ENCODE measurements at regions not wholly inside any gene's neighbourhood (a gene's known extent, or its start where the extent isn't known, plus 50 kb on each side); places are given as distances from the start of the nearest gene placed in this dataset.

DNA sequence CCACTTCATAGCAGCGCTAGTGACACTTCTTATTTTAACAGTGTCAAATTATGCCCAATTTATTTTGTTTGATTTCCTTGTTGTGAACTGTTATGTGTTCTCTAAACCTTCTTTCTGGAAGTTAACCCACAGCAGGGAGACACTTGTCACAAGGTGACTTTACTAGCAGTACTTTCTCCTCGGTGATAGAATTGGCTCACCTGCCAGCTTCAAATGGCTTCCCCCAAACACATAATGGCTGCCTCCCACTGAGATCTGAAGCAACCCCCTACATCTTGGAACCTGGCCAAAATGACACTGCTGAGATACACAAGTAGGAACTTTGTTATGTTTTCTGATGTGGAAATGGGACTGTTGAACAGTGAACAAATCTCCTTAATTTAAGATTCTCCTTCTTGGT, 238.8 kb upstream of the DPH6 start:
- FAIRE-seq (no peak), DNase-seq (ENCODE audit: low read depth) (no peak)

GRCh38 chr15:35810007-35810406, 264.0 kb upstream of the DPH6 start:
- Histone ChIP-seq H3K27ac (ENCODE audit: low read depth, low read length) (no peak overlapping the region), H3K36me3 (ENCODE audit: insufficient read depth, low read length) (no peaks in the 10 kb centered on the region), H3K4me3 (ENCODE audit: insufficient read depth, low read depth, low read length) (no peak overlapping the region), H3K27me3 (ENCODE audit: insufficient read depth, low read length) (no peaks in the 10 kb centered on the region), H2AFZ (ENCODE audit: low read depth, low read length) (no peak overlapping the region), H3K9me3 (ENCODE audit: insufficient read depth, low read depth, low read length) (no peaks in the 10 kb centered on the region), H3K9ac (ENCODE audit: low read length) (no peak overlapping the region), H3K4me1 (ENCODE audit: insufficient read depth, low read length) (no peaks in the 10 kb centered on the region), H3K79me2 (ENCODE audit: insufficient read depth, low read length) (no peaks in the 10 kb centered on the region), H4K20me1 (ENCODE audit: insufficient read depth, low read length) (no peaks in the 10 kb centered on the region), H3K4me2 (ENCODE audit: low read length) (no peak overlapping the region)
- DNase-seq (ENCODE audit: low read depth) (no peak), FAIRE-seq (no peak)
- H3K27me3 Mint-ChIP-seq (ENCODE audit: low read depth, unreplicated experiment) = no peaks in the 10 kb centered on the region
- no peak overlapping the region for H3K27ac Mint-ChIP-seq (ENCODE audit: unreplicated experiment)
- H3K36me3 Mint-ChIP-seq (ENCODE audit: low read depth, unreplicated experiment) = no peaks in the 10 kb centered on the region
- H3K4me3 Mint-ChIP-seq (ENCODE audit: unreplicated experiment) = no peak overlapping the region
- peaks cover 4% of the 10 kb centered on the region for H3K4me1 Mint-ChIP-seq (ENCODE audit: low read depth, unreplicated experiment)
- no peak for TF ChIP-seq CTCF (IDR thresholded peaks at IDR 0.05; ENCODE audit: insufficient read depth, low read depth, low read length)
- no peaks in the 10 kb centered on the region for H3K9me3 Mint-ChIP-seq (ENCODE audit: unreplicated experiment)

More for the DNA sequence above, 238.8 kb upstream of the DPH6 start:
- Histone ChIP-seq H3K4me1 (ENCODE audit: insufficient read depth, low read length) (no peaks in the 10 kb centered on the region), H3K27ac (ENCODE audit: low read depth, low read length) (no peak overlapping the region), H3K36me3 (ENCODE audit: insufficient read depth, low read length) (no peaks in the 10 kb centered on the region), H4K20me1 (ENCODE audit: insufficient read depth, low read length) (no peaks in the 10 kb centered on the region), H3K9me3 (ENCODE audit: insufficient read depth, low read depth, low read length) (no peaks in the 10 kb centered on the region), H3K9ac (ENCODE audit: low read length) (no peak overlapping the region), H3K4me2 (ENCODE audit: low read length) (no peak overlapping the region), H3K4me3 (ENCODE audit: insufficient read depth, low read depth, low read length) (no peak overlapping the region), H3K79me2 (ENCODE audit: insufficient read depth, low read length) (no peaks in the 10 kb centered on the region), H3K27me3 (ENCODE audit: insufficient read depth, low read length) (no peaks in the 10 kb centered on the region), H2AFZ (ENCODE audit: low read depth, low read length) (no peak overlapping the region)
- no peaks in the 10 kb centered on the region for H3K36me3 Mint-ChIP-seq (ENCODE audit: low read depth, unreplicated experiment)
- H3K4me3 Mint-ChIP-seq (ENCODE audit: unreplicated experiment) = no peak overlapping the region
- TF ChIP-seq EZH2 (IDR thresholded peaks at IDR 0.05; ENCODE audit: insufficient read depth, low read length) = no peak
- no peak for TF ChIP-seq CTCF (IDR thresholded peaks at IDR 0.05; ENCODE audit: insufficient read depth, low read depth, low read length)
- H3K27ac Mint-ChIP-seq (ENCODE audit: unreplicated experiment) = no peak overlapping the region
- no peaks in the 10 kb centered on the region for H3K4me1 Mint-ChIP-seq (ENCODE audit: low read depth, unreplicated experiment)
- no peaks in the 10 kb centered on the region for H3K27me3 Mint-ChIP-seq (ENCODE audit: low read depth, unreplicated experiment)
- no peaks in the 10 kb centered on the region for H3K9me3 Mint-ChIP-seq (ENCODE audit: unreplicated experiment)

DNA sequence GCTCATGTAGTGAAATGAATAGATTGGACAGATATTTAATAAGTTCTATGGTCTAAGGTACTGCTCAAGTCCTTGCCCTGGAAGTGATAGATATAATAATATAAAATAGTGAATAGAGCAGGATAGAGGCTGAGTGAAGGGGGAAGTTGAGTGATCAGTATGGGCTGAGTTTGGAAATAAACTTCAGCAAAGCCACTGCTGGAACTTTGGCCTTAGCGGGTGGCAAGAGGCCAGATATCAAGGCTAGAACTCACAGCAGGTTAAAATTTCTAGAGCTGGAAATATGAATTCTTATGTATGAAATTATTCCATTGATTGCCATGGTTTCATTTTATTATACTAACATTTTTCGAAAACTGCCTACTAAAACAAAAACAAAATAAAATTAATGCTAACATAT, 267.6 kb upstream of the DPH6 start:
- TF ChIP-seq CTCF (IDR thresholded peaks at IDR 0.05; ENCODE audit: insufficient read depth, low read depth, low read length) (no peak), EZH2 (IDR thresholded peaks at IDR 0.05; ENCODE audit: insufficient read depth, low read length) (no peak)
- no peak overlapping the region for H3K27ac ChIP-seq (ENCODE audit: low read depth, low read length)
- no peaks in the 10 kb centered on the region for H3K4me1 ChIP-seq (ENCODE audit: insufficient read depth, low read length)
- no peak overlapping the region for H3K4me3 ChIP-seq (ENCODE audit: insufficient read depth, low read depth, low read length)
- no peaks in the 10 kb centered on the region for H3K9me3 ChIP-seq (ENCODE audit: insufficient read depth, low read depth, low read length)
- no peaks in the 10 kb centered on the region for H3K27me3 ChIP-seq (ENCODE audit: insufficient read depth, low read length)
- no peaks in the 10 kb centered on the region for H3K36me3 ChIP-seq (ENCODE audit: insufficient read depth, low read length)
- no peak overlapping the region for H2AFZ ChIP-seq (ENCODE audit: low read depth, low read length)
- H3K4me3 Mint-ChIP-seq (ENCODE audit: unreplicated experiment) = no peak overlapping the region
- no peaks in the 10 kb centered on the region for H3K79me2 ChIP-seq (ENCODE audit: insufficient read depth, low read length)
- no peak overlapping the region for H3K9ac ChIP-seq (ENCODE audit: low read length)
- H3K4me2 ChIP-seq (ENCODE audit: low read length) = no peak overlapping the region
- no peak overlapping the region for H3K27ac Mint-ChIP-seq (ENCODE audit: unreplicated experiment)
- H4K20me1 ChIP-seq (ENCODE audit: insufficient read depth, low read length) = no peaks in the 10 kb centered on the region
- H3K9me3 Mint-ChIP-seq (ENCODE audit: unreplicated experiment) = no peaks in the 10 kb centered on the region
- H3K27me3 Mint-ChIP-seq (ENCODE audit: low read depth, unreplicated experiment) = no peaks in the 10 kb centered on the region
- no peaks in the 10 kb centered on the region for H3K4me1 Mint-ChIP-seq (ENCODE audit: low read depth, unreplicated experiment)
- no peaks in the 10 kb centered on the region for H3K36me3 Mint-ChIP-seq (ENCODE audit: low read depth, unreplicated experiment)
- DNase-seq (ENCODE audit: low read depth) = no peak
- FAIRE-seq = no peak

All from astrocyte (in vitro differentiated cells and primary cell).